ENCODE measurements at regions not wholly inside any gene's neighbourhood (a gene's known extent, or its start where the extent isn't known, plus 50 kb on each side); places are given as distances from the start of the nearest gene placed in this dataset.
"Not testable (repeated sequence)": the region's sequence is repeated elsewhere in the genome, so short reads cannot be mapped to it uniquely, and the experiment has no call there.

DNA sequence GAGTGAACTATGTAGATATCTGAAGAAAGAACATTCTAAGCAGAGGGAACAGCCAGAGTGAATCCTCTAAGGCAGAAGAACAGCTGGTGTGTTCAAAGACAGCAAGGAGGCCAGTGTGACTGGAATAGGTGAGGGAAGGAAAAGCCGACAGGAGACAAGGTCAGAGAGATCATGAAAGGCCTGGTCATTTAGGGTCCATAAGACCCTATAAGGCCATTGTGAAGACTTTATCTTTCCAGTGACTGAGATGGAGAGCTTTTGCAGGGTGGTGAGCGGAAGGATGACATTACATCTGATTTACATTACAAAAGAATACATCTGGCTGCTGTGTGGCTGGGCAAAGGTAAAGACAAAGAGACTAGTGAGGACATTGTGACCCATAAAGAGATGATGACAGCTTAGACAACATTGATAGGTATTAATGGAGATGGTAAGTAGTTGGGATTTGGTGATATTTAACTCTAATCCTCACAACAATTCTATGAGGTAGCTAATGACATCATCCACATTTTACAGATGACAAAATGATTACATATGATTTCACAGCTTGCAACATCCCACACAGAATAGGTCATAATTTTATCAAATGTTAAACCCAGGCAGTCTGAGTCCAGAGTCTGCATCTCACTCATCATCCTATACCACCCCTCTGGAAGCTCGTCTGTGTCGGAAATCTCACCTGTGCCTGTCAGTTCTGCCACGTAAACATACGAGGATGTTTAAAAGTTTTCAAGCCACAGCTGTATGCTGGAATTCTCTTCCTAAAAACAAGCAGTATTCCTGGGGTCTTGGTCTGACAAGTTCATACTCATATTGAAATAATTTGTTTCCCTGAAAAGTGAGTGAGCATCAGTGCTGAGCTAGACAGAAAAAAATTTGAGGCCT lies 70.2 kb upstream of the PIK3R4 start:
- ATAC-seq (ENCODE audit: low FRiP score in 2 of 2) (no peak), DNase-seq (no peak)
- H3K4me1 ChIP-seq = peaks cover 0 to 6% (median 0%) of the 10 kb centered on the region in 4 donors
- 83 to 86% methylated on average over 6 of the region's 6 CpGs for WGBS, 2 donors
- TF ChIP-seq POLR2AphosphoS5 (IDR thresholded peaks at IDR 0.05) (no peak), POLR2A (IDR thresholded peaks at IDR 0.05) (no peak), EP300 (IDR thresholded peaks at IDR 0.05) (no peak)
- TF ChIP-seq, protein P1, sequence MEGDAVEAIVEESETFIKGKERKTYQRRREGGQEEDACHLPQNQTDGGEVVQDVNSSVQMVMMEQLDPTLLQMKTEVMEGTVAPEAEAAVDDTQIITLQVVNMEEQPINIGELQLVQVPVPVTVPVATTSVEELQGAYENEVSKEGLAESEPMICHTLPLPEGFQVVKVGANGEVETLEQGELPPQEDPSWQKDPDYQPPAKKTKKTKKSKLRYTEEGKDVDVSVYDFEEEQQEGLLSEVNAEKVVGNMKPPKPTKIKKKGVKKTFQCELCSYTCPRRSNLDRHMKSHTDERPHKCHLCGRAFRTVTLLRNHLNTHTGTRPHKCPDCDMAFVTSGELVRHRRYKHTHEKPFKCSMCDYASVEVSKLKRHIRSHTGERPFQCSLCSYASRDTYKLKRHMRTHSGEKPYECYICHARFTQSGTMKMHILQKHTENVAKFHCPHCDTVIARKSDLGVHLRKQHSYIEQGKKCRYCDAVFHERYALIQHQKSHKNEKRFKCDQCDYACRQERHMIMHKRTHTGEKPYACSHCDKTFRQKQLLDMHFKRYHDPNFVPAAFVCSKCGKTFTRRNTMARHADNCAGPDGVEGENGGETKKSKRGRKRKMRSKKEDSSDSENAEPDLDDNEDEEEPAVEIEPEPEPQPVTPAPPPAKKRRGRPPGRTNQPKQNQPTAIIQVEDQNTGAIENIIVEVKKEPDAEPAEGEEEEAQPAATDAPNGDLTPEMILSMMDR (IDR thresholded peaks at IDR 0.05) = no peak
- H3K27ac ChIP-seq = no peak overlapping the region
- no peaks in the 10 kb centered on the region for H3K27me3 ChIP-seq
- H3K36me3 ChIP-seq = no peaks in the 10 kb centered on the region
- no peaks in the 10 kb centered on the region for H3K9me3 ChIP-seq
- H3K4me3 ChIP-seq = no peak overlapping the region

DNA sequence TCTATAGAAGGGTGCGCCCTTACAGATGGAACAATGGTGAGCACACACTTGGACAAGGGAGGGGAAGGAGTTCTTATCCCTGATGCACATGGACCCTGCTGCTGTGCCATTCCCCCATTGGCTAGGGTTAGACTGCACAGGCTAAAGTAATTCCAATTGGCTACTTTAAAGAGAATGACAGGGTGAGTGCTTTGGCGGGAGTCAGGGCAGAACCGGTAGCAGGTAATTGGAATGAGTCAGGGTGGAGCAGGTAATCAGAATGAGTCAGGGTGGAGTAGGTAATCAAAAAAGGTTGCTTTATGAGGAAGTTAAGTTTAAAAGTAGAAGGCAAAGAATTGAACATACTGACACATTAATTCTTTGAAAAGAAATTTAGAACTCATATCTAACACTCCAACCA lies 71.4 kb upstream of the PIK3R4 start:
- H3K27ac ChIP-seq; ATAC-seq (ENCODE audit: low FRiP score in 2 of 2); DNase-seq; H3K4me3 ChIP-seq; H3K27me3 ChIP-seq; H3K36me3 ChIP-seq; H3K9me3 ChIP-seq: not testable (repeated sequence)
- WGBS, 2 donors = 78 to 96% methylated on average over 3 of the region's 3 CpGs
- peaks cover 0 to 16% (median 0%) of the 10 kb centered on the region in 4 donors for H3K4me1 ChIP-seq

DNA sequence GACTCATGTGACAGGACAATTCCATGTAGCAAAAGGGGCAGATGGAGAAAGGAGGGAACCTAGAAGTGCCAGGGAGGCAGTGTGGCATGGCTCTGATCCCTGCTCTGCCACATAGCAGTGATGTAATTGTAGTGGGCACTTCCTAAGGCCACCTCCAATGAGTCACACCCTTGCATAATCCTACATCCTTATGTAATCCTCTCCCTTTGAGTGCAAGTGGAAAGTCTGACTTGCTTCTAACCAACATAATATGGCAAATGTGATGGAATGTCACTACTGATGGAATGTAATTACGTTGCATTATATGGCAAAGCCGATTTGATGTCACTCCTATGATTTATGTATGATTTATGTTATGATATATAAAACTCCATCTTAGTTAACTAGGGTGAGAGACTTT lies 72.9 kb upstream of the ATP2C1 start:
- no peaks in the 10 kb centered on the region for H3K27me3 ChIP-seq
- ATAC-seq (ENCODE audit: low FRiP score in 2 of 2) = peak; percentile 83 to 91
- no peaks in the 10 kb centered on the region for H3K36me3 ChIP-seq
- no peak overlapping the region for H3K27ac ChIP-seq
- H3K4me3 ChIP-seq = no peak overlapping the region
- no peaks in the 10 kb centered on the region for H3K9me3 ChIP-seq
- WGBS, 2 donors = 59 to 66% methylated on average over 2 of the region's 2 CpGs
- peaks cover 0 to 21% (median 0%) of the 10 kb centered on the region in 4 donors for H3K4me1 ChIP-seq
- peak in 1 of 2 donors; percentile 72 for DNase-seq
- TF ChIP-seq POLR2AphosphoS5 (IDR thresholded peaks at IDR 0.05) (peak; percentile 71 to 89), EP300 (IDR thresholded peaks at IDR 0.05) (peak in 3 of 4 donors; percentile 27 to 98 (median 52)), POLR2A (IDR thresholded peaks at IDR 0.05) (no peak)

DNA sequence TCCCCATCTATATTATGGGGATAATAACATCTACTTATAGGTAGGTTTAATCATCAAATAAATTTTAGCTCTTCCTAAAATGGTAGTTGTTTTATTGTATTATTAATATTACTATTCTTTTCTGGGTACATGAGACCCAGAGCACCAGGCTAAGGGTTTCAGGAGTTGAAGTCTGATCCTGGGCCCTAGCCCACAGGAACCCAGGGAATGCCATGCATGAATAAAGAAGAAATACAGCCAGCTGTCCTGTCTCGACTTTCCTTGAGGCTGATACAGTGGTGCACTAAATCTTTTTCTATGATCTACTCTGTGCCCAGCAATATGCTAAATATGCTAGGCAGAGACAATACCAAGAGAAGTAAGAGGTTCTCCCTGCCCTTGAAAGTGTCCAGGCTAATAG lies 72.1 kb upstream of the ATP2C1 start:
- no peak for ATAC-seq (ENCODE audit: low FRiP score in 2 of 2)
- H3K4me3 ChIP-seq = no peak overlapping the region
- H3K36me3 ChIP-seq = no peaks in the 10 kb centered on the region
- H3K27me3 ChIP-seq = no peaks in the 10 kb centered on the region
- H3K4me1 ChIP-seq = peaks cover 0 to 21% (median 0%) of the 10 kb centered on the region in 4 donors
- no peak for TF ChIP-seq POLR2A (IDR thresholded peaks at IDR 0.05)
- no peak for TF ChIP-seq POLR2AphosphoS5 (IDR thresholded peaks at IDR 0.05)
- DNase-seq = no peak
- H3K27ac ChIP-seq = no peak overlapping the region
- WGBS, 2 donors = 80 to 95% methylated on average over 1 of the region's 1 CpG
- H3K9me3 ChIP-seq = no peaks in the 10 kb centered on the region

DNA sequence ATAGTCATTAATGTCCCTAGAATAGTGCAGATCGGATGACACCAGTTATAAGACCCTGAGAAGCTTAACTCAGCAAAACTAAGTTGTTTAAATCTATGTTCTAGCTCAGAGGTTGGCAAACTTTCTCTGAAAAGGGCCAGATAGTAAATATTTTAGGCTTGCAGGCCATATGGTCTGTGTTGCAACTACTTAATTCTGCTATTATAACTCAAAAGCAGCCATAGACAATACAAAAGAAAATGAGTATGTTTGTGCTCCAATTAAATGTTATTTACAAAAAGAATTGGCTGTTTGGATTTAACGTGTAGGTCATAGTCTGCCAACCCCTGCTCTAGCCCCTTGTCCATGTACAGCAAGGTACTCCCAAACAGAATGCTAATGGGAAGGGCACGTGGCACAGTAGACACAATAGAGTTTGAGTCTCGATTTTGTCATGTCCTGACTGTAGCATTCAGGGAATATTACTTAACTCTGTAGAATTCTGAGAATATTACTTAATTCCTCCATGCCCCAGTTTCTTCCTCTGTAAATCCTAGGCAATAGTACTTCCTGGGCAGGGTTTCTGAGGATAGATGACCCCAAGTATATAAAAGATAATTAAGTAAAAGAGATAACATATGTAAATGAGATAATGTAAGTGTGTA lies 70.5 kb upstream of the ATP2C1 start:
- Histone ChIP-seq H3K36me3 (no peaks in the 10 kb centered on the region), H3K27ac (peak overlapping the region in 1 of 4 donors; percentile 35), H3K27me3 (no peaks in the 10 kb centered on the region), H3K4me3 (no peak overlapping the region), H3K4me1 (peaks cover 0 to 21% (median 0%) of the 10 kb centered on the region in 4 donors), H3K9me3 (no peaks in the 10 kb centered on the region)
- WGBS, 2 donors = 66 to 70% methylated on average over 4 of the region's 4 CpGs
- TF ChIP-seq POLR2AphosphoS5 (IDR thresholded peaks at IDR 0.05) (no peak), POLR2A (IDR thresholded peaks at IDR 0.05) (no peak), EP300 (IDR thresholded peaks at IDR 0.05) (peak in 1 of 4 donors; percentile 21)
- ATAC-seq (ENCODE audit: low FRiP score in 2 of 2) (peak in 1 of 2 donors; percentile 25), DNase-seq (no peak)

DNA sequence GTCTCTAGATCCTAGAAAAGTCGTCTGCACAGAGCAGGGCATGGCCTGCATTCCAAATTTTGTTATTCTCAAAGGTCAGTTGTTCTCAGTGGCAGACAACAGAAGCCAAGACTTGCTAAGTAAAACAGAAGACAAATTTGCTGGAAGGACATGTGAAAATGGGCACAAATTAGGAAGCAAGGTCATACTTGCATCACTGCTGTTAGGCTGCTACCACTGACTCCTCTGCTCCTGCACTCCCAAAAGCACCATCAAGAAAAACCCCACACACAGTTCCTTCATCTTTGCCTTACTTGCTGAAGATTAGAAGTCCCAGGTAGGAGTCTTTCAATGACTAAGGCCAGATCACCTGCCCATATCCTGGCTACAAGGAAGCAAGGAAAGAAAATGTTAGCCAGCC lies 69.9 kb upstream of the ATP2C1 start:
- Histone ChIP-seq H3K27ac (no peak overlapping the region), H3K4me3 (no peak overlapping the region), H3K36me3 (no peaks in the 10 kb centered on the region), H3K4me1 (peaks cover 0 to 21% (median 0%) of the 10 kb centered on the region in 4 donors), H3K27me3 (no peaks in the 10 kb centered on the region), H3K9me3 (no peaks in the 10 kb centered on the region)
- DNase-seq (no peak), ATAC-seq (ENCODE audit: low FRiP score in 2 of 2) (no peak)
- no peak for TF ChIP-seq POLR2A (IDR thresholded peaks at IDR 0.05)
- WGBS, 2 donors = 52 to 68% methylated on average over 1 of the region's 1 CpG

DNA sequence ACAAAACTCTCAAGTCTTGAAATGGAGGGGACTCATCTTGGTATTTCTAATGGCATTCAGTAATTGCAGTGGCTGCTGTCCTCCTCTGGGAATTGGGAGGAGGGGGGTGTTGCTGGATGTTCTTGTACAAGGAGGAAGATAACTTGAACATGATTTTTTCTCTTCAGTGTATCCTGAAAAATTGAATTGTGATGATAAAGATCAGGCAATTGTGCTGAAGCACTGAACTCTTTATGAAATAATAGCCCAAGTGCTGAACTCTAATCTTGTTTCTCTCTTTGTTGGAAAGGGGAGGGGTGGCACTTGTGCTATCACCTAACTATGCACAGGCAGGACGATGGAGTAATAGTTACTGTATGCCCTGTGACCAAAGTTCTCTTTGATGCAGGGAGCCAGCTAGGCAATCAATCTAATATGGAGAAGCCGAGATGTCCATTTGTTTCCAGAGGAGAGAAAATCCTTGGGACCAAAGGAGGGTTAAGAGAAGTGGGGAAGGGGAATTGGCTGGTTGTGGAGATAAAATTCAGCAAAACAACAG lies 68.1 kb upstream of the ATP2C1 start:
- 48 to 78% methylated on average over 2 of the region's 2 CpGs for WGBS, 2 donors
- TF ChIP-seq EP300 (IDR thresholded peaks at IDR 0.05) = no peak
- TF ChIP-seq, protein P1 (IDR thresholded peaks at IDR 0.05) = no peak
- no peak for TF ChIP-seq POLR2AphosphoS5 (IDR thresholded peaks at IDR 0.05)
- no peak for TF ChIP-seq POLR2A (IDR thresholded peaks at IDR 0.05)
- Histone ChIP-seq H3K4me1 (peaks cover 0 to 21% (median 0%) of the 10 kb centered on the region in 4 donors), H3K36me3 (no peaks in the 10 kb centered on the region), H3K9me3 (no peaks in the 10 kb centered on the region), H3K27me3 (no peaks in the 10 kb centered on the region), H3K27ac (no peak overlapping the region), H3K4me3 (no peak overlapping the region)
- no peak for ATAC-seq (ENCODE audit: low FRiP score in 2 of 2)
- DNase-seq = no peak

Data from upper lobe of left lung (tissue), 6 donors.